Colonic mucosa (tissue), 4 donors: ENCODE measurements at regions not wholly inside any gene's neighbourhood (a gene's known extent, or its start where the extent isn't known, plus 50 kb on each side); places are given as distances from the start of the nearest gene placed in this dataset.
"Not testable (repeated sequence)": the region's sequence is repeated elsewhere in the genome, so short reads cannot be mapped to it uniquely, and the experiment has no call there.

Experiments
- DNase-seq: peaks from one replicate; pipeline ENCODE4 v3.0.0-alpha.2; 2020
- H3K27ac ChIP-seq: fragments of 200-600 bp; one replicate; pipeline ENCODE4 v1.8.0; 2021
- H3K27me3 ChIP-seq: fragments of 200-600 bp; one replicate; pipeline ENCODE4 v1.8.0; 2021
- H3K36me3 ChIP-seq: fragments of 200-600 bp; one replicate; pipeline ENCODE4 v1.8.0; 2021
- H3K4me1 ChIP-seq: fragments of 200-600 bp; one replicate; pipeline ENCODE4 v1.8.0; 2021; ENCODE audit warnings: mild to moderate bottlenecking
- H3K4me3 ChIP-seq: fragments of 200-600 bp; one replicate; pipeline ENCODE4 v1.8.0; 2021
- H3K9ac ChIP-seq, 2 donors: one replicate each; pipeline ENCODE4 v1.7.0; 2013; ENCODE audit warnings: control low read depth in 2 of 2, low read depth in 2 of 2, low read length in 2 of 2
- H3K9me3 ChIP-seq: fragments of 200-600 bp; one replicate; pipeline ENCODE4 v1.8.0; 2021
- intact Hi-C: fragments of 100-400 bp; cut with DNase I; formaldehyde crosslinking; loops from one replicate; pipeline ENCODE4 v1.14.1; 2022
- TF ChIP-seq, protein P1 (sequence below): fragments of 200-600 bp; IDR thresholded peaks from one replicate; pipeline ENCODE4 v1.8.0; 2022; ENCODE audit warnings: antibody characterized with exemption, mild to moderate bottlenecking
- donor health status: healthy.
- donor health status: DM: no; HTN: no; CAD: no.
- donor health status: DM: no; HTN: no; CAD: no.

GRCh38 chr14:106738075-106738474 is 1211.7 kb downstream of the TMEM121 start:
- DNase-seq = no peak
- Histone ChIP-seq H3K9ac (no peak overlapping the region), H3K27me3 (no peaks in the 10 kb centered on the region), H3K4me3 (no peak overlapping the region), H3K9me3 (no peaks in the 10 kb centered on the region), H3K4me1 (no peaks in the 10 kb centered on the region), H3K27ac (no peak overlapping the region), H3K36me3 (no peaks in the 10 kb centered on the region)
- intact Hi-C loops = no loop called here
- TF ChIP-seq, protein P1, sequence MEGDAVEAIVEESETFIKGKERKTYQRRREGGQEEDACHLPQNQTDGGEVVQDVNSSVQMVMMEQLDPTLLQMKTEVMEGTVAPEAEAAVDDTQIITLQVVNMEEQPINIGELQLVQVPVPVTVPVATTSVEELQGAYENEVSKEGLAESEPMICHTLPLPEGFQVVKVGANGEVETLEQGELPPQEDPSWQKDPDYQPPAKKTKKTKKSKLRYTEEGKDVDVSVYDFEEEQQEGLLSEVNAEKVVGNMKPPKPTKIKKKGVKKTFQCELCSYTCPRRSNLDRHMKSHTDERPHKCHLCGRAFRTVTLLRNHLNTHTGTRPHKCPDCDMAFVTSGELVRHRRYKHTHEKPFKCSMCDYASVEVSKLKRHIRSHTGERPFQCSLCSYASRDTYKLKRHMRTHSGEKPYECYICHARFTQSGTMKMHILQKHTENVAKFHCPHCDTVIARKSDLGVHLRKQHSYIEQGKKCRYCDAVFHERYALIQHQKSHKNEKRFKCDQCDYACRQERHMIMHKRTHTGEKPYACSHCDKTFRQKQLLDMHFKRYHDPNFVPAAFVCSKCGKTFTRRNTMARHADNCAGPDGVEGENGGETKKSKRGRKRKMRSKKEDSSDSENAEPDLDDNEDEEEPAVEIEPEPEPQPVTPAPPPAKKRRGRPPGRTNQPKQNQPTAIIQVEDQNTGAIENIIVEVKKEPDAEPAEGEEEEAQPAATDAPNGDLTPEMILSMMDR = no peak

DNA sequence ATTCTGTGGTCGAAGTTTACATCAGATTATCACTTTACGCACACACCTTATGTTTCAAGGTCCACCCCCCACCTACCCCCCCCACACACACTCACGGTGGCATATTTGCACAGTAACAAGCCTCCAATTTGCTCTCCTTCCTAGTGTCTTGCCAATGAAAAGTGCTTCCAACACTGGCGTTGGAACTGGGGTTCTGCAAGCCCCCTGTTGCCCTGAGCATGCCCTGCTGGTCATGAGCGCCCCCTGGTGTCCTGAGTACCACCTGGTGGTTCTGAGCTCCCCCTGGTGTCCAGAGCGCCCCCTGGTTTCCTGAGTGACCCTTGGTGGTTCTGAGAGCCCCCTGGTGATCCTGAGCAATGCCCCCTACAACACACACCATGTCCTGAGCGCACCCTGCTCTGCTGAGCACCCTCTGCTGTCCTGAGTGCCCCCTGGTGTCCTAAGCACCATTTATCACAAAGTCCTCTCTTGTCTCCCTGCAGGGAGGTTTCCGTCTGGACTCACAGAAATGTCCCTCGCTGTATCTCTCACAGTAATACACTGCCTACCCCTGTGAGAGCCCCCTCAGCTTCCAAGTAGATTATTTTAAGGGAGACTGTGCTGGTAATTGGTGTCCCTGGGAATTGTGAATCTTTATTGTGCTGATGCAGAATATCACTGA is 1212.3 kb downstream of the TMEM121 start:
- H3K36me3 ChIP-seq, intact Hi-C loops, H3K9me3 ChIP-seq, H3K27me3 ChIP-seq, H3K9ac ChIP-seq, H3K27ac ChIP-seq, H3K4me3 ChIP-seq, DNase-seq, H3K4me1 ChIP-seq: not testable (repeated sequence)

- H3K4me3 ChIP-seq, intact Hi-C loops, H3K27ac ChIP-seq, H3K4me1 ChIP-seq, H3K9me3 ChIP-seq, H3K9ac ChIP-seq, H3K27me3 ChIP-seq, H3K36me3 ChIP-seq, DNase-seq: not testable (repeated sequence)
Observed at GRCh38 chr14:106741086-106741827, 1214.9 kb downstream of the TMEM121 start.

DNA sequence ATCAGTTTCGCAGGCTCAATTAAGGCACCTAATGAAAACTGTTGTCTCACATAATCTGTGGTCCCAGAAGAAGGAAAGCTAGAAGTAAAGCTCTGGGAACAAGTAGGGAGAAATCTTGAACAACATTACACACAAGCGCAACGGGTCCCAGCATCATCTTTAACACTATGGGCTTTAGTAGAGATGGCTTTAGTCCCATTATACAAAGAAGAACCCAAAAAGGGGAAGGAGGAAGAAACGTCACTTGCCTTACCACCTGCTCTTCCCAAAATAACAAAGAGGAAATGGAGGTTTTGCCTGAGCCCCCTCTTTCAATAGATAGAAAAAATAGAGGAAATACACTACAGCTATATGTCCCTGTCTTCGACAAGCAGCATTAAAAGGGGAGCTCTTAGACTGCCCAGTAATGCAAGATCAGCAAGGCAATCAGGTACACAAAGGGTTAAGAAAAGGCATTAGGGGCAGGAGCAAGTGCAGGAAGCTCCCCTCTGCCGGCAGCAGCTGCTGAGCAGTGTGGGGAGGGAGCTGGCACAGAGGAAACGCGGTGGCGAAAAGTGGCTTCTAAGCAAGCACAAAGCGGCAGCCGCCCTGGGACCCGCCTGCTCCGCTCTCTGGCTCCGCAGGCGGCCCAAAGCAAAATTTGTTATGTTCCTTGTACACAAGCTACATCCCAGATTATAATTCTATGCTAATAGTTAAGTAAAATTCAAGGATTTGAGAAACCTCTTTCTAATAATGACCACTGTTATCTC is 1218.8 kb downstream of the TMEM121 start:
- H3K27ac ChIP-seq, H3K4me1 ChIP-seq, intact Hi-C loops, H3K9ac ChIP-seq, H3K4me3 ChIP-seq, H3K36me3 ChIP-seq, DNase-seq, H3K27me3 ChIP-seq, H3K9me3 ChIP-seq: not testable (repeated sequence)

GRCh38 chr14:106750089-106750488 is 1223.7 kb downstream of the TMEM121 start:
- H3K4me1 ChIP-seq, H3K36me3 ChIP-seq, intact Hi-C loops, H3K9ac ChIP-seq, H3K9me3 ChIP-seq, H3K4me3 ChIP-seq, DNase-seq, H3K27ac ChIP-seq, H3K27me3 ChIP-seq: not testable (repeated sequence)

DNA sequence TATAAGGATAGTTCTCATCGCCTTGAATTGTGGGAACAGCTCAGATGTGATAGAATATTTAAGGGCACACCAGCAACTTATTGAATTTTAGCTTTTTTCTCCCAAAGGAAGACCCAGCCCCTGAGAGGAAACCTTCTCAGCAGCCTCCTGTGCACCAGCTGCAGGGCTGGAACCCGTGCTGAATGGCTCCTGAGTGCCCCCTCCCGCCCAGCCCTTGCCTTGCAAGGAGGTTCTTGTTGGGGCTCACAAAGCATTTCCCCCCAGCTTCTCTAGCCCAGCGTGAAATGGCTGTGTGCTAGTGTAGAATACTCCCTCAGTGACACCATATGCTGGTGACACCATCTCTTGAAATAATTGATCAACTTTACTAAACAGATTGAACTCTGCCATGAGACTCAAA is 1227.4 kb downstream of the TMEM121 start:
- H3K36me3 ChIP-seq, H3K27ac ChIP-seq, intact Hi-C loops, H3K4me1 ChIP-seq, H3K9me3 ChIP-seq, H3K27me3 ChIP-seq, DNase-seq, H3K9ac ChIP-seq, H3K4me3 ChIP-seq: not testable (repeated sequence)

GRCh38 chr14:106757444-106757843 is 1231.1 kb downstream of the TMEM121 start:
- H3K27ac ChIP-seq, H3K36me3 ChIP-seq, H3K4me3 ChIP-seq, intact Hi-C loops, H3K4me1 ChIP-seq, DNase-seq, H3K27me3 ChIP-seq, H3K9ac ChIP-seq, H3K9me3 ChIP-seq: not testable (repeated sequence)

- H3K36me3 ChIP-seq, intact Hi-C loops, DNase-seq, H3K4me3 ChIP-seq, H3K4me1 ChIP-seq, H3K27ac ChIP-seq, H3K9ac ChIP-seq, H3K9me3 ChIP-seq, H3K27me3 ChIP-seq: not testable (repeated sequence)
Observed at GRCh38 chr14:106761886-106762816, 1235.8 kb downstream of the TMEM121 start.
